HG03354 (cell line): ENCODE measurements at regions not wholly inside any gene's neighbourhood (a gene's known extent, or its start where the extent isn't known, plus 50 kb on each side); places are given as distances from the start of the nearest gene placed in this dataset.
A peak's percentile ranks its signal among the peaks of the same experiment; 100 is the strongest.

ENCODE experiments used
- ATAC-seq: cut with Tn5 transposase; IDR thresholded peaks from one replicate; pipeline ENCODE4 v1.9.1; 2021; ENCODE audit warnings: mild to moderate bottlenecking; ENCODE audit not compliant: unreplicated experiment, poor library complexity, severe bottlenecking

- ATAC-seq, result no peak
Measured at GRCh38 chr2:3958969-3959368, 255.6 kb downstream of the DCDC2C start.

DNA sequence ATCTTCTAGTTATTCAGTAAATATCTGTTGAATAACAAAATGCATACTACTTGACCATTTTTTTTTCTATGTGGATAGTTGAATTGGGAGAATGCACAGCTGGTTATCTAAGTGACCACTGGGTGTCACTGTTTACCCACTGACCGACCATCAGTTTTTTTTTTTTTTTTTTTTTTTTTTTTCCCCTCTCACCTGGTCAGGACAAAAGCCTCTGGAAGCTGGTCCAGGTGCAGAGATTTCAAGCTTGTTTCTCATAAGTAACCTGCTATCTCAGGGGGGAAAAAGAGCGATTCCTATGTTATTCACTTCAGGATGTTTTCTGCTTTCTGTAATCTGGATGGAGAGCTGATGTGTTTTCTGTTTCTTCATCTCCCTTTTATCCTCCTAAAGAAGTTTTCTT is 256.0 kb downstream of the DCDC2C start:
- peak; percentile 50 for ATAC-seq

DNA sequence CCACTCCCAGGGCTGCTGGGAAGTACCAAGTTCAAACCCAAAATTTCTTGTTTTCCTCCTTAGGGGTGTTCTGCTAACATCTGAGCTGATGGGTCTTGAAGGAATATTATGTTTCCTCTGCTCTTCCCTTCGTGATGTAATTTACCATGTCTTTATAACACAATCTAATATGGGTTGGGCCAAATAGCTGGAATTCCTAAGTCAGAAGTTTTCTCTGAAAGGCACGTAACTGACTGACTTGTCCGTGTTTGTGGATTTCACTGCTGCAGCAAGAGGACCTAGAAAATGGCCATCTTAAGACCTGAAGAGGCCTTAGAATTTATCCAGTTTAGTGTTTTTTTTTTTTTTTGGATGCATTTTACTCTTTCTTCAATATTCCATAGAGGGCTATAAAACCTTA is 256.7 kb downstream of the DCDC2C start:
- ATAC-seq, result no peak

DNA sequence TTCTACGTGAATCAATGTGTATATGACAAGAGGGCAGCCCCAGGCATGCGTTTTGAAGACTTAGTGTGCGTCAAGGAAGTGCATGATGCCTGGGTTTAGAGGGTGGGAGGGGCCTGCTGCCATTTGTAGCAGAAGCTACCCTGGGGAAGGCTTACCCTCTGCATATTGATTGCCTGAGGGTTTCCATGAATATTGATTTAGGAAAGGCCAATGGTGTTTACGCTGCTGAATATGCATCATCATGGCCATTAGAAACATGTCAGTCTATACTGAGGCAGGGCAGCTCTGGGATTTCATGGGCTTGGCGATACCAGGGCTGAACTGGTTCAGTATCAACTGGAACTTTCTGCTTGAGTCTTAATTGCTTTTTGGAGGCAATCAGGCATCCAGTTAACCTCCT is 259.3 kb downstream of the DCDC2C start:
- ATAC-seq, result no peak

DNA sequence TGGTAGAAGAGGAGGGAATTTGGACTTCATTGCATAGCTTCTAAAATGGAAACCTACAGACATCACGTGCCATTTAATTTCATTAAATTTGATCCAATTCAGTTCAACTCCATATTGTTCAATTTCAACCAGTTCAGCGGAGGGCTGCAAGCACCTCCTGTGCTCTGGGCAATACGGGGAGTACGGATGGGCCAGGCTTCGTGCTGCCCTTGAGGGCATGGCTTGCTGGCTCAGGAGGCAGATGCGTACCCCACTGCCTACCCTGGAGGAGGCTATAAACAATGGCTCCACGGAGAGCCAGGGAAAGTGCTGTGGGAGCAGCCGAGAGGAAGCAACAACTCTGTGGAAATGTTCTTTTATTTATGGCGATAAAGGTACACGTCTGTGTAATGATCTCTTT is 261.8 kb downstream of the DCDC2C start:
- no peak for ATAC-seq

GRCh38 chr2:3965953-3966352 is 262.6 kb downstream of the DCDC2C start:
- no peak for ATAC-seq

DNA sequence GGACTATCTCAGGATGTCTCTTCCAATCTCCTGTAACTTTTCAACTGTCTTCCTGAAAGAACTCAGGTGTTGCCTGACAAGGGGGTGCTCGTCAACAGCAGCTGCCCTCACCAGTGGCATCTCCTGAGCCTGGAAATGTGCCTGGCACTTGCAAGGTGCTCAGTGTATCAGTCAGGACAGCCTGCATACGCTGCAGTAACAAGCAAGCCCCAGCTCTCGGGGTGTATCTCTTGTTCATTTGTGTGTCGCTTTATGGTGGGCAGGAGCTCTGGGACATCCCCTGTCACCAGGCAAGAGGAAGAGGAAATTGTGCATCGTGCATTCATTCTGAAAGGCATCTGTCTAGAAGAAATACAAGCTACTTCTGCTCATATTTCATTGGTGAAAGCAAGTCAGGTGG is 263.1 kb downstream of the DCDC2C start:
- no peak for ATAC-seq

DNA sequence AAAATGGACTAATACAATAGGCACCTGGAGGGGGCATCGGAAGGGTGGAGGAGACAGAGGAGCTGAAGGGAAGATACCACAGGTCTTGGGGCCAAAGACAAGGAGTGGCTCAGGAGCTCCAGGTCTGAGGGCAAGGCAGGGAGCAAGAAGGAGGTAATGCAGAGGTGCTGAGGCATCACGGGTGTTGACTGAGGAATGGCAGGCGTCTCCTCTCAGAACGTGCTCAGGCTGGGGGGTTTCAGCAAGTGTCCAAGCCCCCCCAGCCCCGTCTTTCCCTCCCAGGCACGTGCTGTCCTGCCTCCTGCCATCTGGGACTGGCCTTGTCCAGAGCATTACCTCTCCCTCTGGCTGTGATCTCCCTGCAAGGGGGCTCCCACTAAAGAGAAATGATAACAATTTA is 265.4 kb downstream of the DCDC2C start:
- no peak for ATAC-seq

- ATAC-seq, result no peak
Measured at GRCh38 chr2:3970791-3971651, 267.6 kb downstream of the DCDC2C start.

GRCh38 chr2:3971652-3972192 is 268.3 kb downstream of the DCDC2C start:
- no peak for ATAC-seq

DNA sequence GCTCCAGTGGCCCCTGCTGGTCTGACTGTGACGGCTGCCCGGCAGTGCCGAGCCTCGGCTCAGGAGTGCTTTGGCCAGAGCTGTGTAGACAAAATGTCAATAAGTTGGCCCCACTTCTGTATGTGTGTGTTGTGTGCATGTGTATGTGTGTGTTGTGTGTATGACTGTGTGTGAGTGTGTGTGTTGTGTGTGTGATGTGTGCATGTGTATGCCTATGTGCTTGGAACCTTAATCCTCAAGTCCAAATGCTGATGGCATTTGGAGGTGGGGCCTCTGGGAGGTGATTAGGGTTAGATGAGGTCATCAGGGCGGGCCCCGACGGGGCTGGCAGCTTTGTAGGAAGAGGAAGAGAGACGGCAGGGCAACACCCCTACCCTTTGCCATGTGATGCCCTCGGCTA is 269.0 kb downstream of the DCDC2C start:
- ATAC-seq, result no peak

DNA sequence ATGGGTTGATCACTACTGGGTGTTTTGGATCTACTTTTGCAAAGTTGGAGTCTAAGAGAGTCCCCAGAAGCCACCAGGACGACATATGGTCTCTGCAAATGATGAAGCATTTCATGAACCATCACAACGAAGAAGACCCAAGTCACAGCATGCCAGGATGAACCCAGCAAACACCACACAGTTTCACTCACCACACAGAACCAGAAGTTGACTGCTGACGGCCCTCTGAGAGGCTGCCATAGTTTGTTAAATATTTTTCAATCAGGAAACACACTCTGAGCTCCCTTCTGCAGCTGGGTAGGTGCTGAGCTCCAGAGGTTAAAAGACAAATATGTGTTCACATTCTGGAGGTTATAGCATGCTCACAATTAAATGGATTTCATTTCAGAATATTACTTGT is 271.4 kb downstream of the DCDC2C start:
- ATAC-seq, result no peak

- no peak for ATAC-seq
Measured at GRCh38 chr2:3981446-3981987, 278.1 kb downstream of the DCDC2C start.

DNA sequence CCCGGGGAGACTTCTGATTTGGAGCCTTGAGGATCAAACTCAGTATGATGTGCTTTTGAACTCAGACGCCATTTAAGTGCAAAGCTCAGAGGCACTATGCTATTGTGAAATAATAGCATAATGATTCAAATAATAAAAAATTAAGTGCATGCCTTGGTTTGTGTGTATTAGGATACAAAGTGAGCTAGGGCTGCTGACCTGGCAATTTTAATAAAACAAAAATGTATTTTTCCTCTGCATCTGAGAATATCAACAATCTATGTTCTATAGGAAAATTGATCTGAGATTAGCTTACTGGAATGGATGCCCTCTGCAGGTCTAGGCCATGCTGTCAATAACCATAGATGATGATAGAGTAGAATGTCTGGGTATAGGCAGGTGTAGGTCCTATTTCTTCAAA is 278.8 kb downstream of the DCDC2C start:
- ATAC-seq, result no peak

- no peak for ATAC-seq
Measured at GRCh38 chr2:3986063-3986462, 282.7 kb downstream of the DCDC2C start.

DNA sequence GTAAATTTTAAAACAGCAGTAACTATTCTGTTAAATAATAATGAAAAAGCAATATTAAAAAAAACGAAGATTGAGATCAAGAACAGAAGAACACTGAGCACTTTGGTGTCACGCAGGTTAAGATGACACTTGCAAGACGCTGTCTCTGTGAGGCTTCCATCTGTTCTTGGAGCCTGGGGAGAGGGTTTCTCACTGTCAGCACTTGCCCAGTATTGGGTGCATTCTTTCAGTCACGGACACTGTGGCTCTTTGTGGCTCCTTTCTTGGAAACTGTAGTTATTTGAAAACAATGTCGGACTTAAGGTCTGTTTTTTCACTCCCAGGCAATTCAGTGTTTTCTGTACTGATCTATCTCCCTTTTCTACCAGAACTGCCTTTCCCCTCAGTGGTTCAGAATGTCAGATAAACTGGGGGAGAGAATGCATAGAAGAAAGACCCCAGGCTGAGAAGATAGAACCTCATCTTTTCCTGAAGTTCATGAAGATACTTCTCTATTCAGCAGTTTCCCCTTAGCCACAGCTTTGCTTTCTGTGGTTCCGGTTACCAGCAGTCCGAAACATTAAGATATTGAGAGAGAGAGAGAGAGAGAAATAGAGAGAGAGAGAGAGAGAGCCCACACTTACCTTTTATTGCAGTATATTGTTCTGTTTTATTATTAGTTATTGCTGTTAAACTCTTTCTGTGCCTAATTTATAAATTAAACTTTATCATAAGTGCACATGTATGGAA is 283.3 kb downstream of the DCDC2C start:
- ATAC-seq, result no peak

DNA sequence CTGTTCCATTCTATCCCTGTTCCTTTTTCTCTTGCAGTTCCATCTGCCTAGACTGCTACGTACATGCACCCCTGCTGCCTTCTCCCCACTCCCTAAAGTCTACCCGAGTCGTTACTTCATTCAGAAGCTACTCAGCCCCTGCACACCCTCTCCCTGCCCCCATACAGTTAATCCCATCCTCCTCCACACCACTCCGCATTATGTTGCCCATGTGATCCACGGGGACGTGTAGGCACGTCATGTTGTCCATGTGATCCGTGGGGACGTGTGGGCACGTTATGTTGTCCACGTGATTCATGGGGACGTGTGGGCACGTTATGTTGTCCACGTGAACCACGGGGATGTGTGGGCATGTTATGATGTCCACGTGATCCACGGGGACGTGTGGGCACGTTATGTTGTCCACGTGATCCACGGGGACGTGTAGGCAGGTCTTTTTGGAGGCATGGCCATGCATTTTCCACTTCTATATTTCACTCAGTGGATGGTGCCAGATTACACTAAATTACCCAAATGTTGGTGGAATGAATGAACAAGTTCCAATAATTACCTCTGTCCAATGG is 299.5 kb downstream of the DCDC2C start:
- no peak for ATAC-seq

DNA sequence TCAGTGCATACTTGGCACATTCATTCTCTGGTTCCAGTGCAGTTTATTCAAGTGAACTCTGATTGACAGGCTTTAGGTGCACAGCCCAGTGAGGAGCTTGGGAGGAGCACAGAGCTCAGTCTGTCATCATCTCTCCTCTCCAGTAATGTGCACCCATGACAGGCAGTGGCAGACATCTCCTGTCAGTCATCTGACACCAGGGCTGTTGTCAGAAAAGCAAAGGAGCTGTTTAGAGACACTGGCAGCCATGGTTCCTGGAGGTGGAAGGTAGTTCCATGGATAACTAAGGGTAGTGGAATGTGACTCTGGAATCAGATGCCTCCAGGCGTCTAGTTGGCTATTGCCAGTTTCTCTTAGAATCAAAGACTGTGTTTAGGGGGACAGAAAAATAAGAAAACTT is 308.8 kb downstream of the DCDC2C start:
- ATAC-seq, result no peak

DNA sequence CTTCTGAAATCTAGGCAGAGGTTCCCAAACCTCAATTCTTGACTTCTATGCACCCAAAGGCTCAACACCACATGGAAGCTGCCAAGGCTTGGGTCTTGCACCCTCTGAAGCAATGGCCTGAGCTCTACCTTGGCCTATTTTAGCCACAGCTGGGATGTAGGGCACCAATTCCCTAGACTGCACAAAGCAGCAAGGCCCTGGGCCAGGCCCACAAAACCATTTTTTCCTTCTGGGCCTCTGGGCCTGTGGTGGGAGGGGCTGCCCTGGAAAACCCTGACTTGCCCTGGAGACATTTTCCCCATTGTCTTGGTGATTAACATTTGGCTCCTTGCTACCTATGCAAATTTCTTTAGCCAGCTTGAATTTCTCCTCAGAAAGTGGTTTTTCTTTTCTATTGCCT is 315.2 kb downstream of the DCDC2C start:
- no peak for ATAC-seq

GRCh38 chr2:4020153-4020552 is 316.8 kb downstream of the DCDC2C start:
- ATAC-seq, result no peak
